Endothelial cell of umbilical vein (primary cell): ENCODE measurements at regions not wholly inside any gene's neighbourhood (a gene's known extent, or its start where the extent isn't known, plus 50 kb on each side); places are given as distances from the start of the nearest gene placed in this dataset.

Experiments
- BruUV-seq: library from RNA; stranded (reverse); fragments of 400-500 nt; replicated peaks from 2 replicates; lab custom pipeline; 2021; lab: Mats Ljungman, UMichigan
- CTCF ChIA-PET: fragments of 300-600, 350-600 bp; sonication (Branson Sonifier 250); formaldehyde crosslinking; loops from one replicate; lab custom pipeline; 2021; ENCODE audit warnings: antibody characterized with exemption, inconsistent platforms; lab: Charles Lee
- POLR2A ChIA-PET: fragments of 300-600, 350-600 bp; sonication (Branson Sonifier 250); formaldehyde crosslinking; loops from one replicate; lab custom pipeline; 2021; ENCODE audit warnings: antibody characterized with exemption, inconsistent platforms; lab: Charles Lee
- DNase-seq: peaks from one replicate; pipeline ENCODE4 v3.0.0-alpha.2; 2011; ENCODE audit warnings: low read depth, low spot score
- FAIRE-seq: peaks from 2 replicates; lab custom pipeline; 2011; peaks lifted over from hg19 to GRCh38; lab: Jason Lieb, UNC
- H2AFZ ChIP-seq: 2 replicates; pipeline ENCODE4 v1.6.0; 2012; ENCODE audit warnings: low read depth, low read length, control low read depth, inconsistent platforms
- H3K27ac ChIP-seq: 2 replicates; pipeline ENCODE4 v1.5.1; 2011; ENCODE audit warnings: low read depth, mild to moderate bottlenecking, control low read depth, low read length, moderate library complexity; ENCODE audit not compliant: insufficient read depth
- H3K27me3 ChIP-seq, 2 experiments: 2 replicates each; pipeline versions ENCODE4 v1.6.0 to v1.6.1; 2011; ENCODE audit warnings: low read length in 2 of 2, mixed read lengths in 1 of 2; ENCODE audit not compliant: control insufficient read depth in 2 of 2, insufficient read depth in 2 of 2
- H3K36me3 ChIP-seq, 2 experiments: 2 replicates in 1 of 2; 3 replicates in 1 of 2; pipeline ENCODE4 v1.5.1; 2011; ENCODE audit warnings: low read length in 2 of 2, mild to moderate bottlenecking in 1 of 2, moderate library complexity in 1 of 2; ENCODE audit not compliant: control insufficient read depth in 2 of 2, insufficient read depth in 2 of 2; ENCODE audit errors: extremely low read depth in 1 of 2
- H3K4me1 ChIP-seq: 3 replicates; pipeline ENCODE4 v1.5.1; 2011; ENCODE audit warnings: mild to moderate bottlenecking, low read length; ENCODE audit not compliant: control insufficient read depth, insufficient read depth; ENCODE audit errors: extremely low read depth
- H3K4me2 ChIP-seq: 2 replicates; pipeline ENCODE4 v1.6.1; 2011; ENCODE audit warnings: low read length, control low read depth, mixed read lengths; ENCODE audit not compliant: insufficient read depth
- H3K4me3 ChIP-seq, 3 experiments: fragments of 200-600 bp in 1 of 3; sonication (generic), shearing (Covaris generic) in 1 of 3; replicated peaks in 1 of 3; 2 replicates each; pipeline ENCODE4 v1.5.1; 2011 to 2016; ENCODE audit warnings: control low read depth in 3 of 3, low read length in 3 of 3, mild to moderate bottlenecking in 2 of 3, inconsistent platforms in 1 of 3, low read depth in 1 of 3, moderate library complexity in 1 of 3; ENCODE audit not compliant: insufficient read depth in 1 of 3
- H3K79me2 ChIP-seq: 2 replicates; pipeline ENCODE4 v1.6.0; 2012; ENCODE audit warnings: low read length, inconsistent platforms; ENCODE audit not compliant: control insufficient read depth, insufficient read depth
- H3K9ac ChIP-seq: replicated peaks from 2 replicates; pipeline ENCODE3; 2011; ENCODE audit warnings: low read length, control low read depth; ENCODE audit not compliant: insufficient read depth; ENCODE audit errors: extremely low read depth
- H3K9me1 ChIP-seq: replicated peaks from 3 replicates; pipeline ENCODE4 v1.6.0; 2011; ENCODE audit warnings: mild to moderate bottlenecking, low read length; ENCODE audit not compliant: control insufficient read depth, insufficient read depth; ENCODE audit errors: extremely low read depth
- H3K9me3 ChIP-seq: replicated peaks from 2 replicates; pipeline ENCODE4 v1.5.1; 2012; ENCODE audit warnings: low read length, inconsistent platforms; ENCODE audit not compliant: control insufficient read depth, insufficient read depth
- H4K20me1 ChIP-seq: replicated peaks from 2 replicates; pipeline ENCODE3; 2011; ENCODE audit warnings: mild to moderate bottlenecking, low read length; ENCODE audit not compliant: control insufficient read depth, insufficient read depth; ENCODE audit errors: extremely low read depth
- EZH2 ChIP-seq: IDR thresholded peaks from 2 replicates; pipeline ENCODE4 v1.6.1; 2012; ENCODE audit warnings: borderline replicate concordance, low read depth, mild to moderate bottlenecking, moderate library complexity, low read length, inconsistent platforms; ENCODE audit not compliant: severe bottlenecking
- FOS ChIP-seq: IDR thresholded peaks from 2 replicates; pipeline ENCODE4 v1.6.1; 2011; ENCODE audit warnings: mild to moderate bottlenecking, low read length, moderate library complexity, borderline replicate concordance; ENCODE audit not compliant: insufficient read depth
- GATA2 ChIP-seq: IDR thresholded peaks from 2 replicates; pipeline ENCODE4 v1.7.0; 2011; ENCODE audit warnings: low read depth, mild to moderate bottlenecking, moderate library complexity, mixed read lengths, low read length; ENCODE audit not compliant: insufficient read length, insufficient read depth
- JUN ChIP-seq: IDR thresholded peaks from 2 replicates; pipeline ENCODE4 v1.6.1; 2011; ENCODE audit warnings: borderline replicate concordance, low read depth; ENCODE audit not compliant: insufficient read length, insufficient read depth
- MYC ChIP-seq: IDR thresholded peaks from one replicate; pipeline ENCODE4 v1.6.1; 2011; ENCODE audit warnings: mild to moderate bottlenecking, low read depth, low read length
- POLR2A ChIP-seq: IDR thresholded peaks from 2 replicates; pipeline ENCODE4 v1.6.1; 2012; ENCODE audit warnings: low read depth, mild to moderate bottlenecking, control low read depth, low read length
- POLR2AphosphoS5 ChIP-seq: IDR thresholded peaks from 2 replicates; pipeline ENCODE4 v1.6.1; 2012; ENCODE audit warnings: low read depth, mild to moderate bottlenecking, control low read depth, low read length, moderate library complexity; ENCODE audit not compliant: insufficient read depth
- dilution Hi-C: fragments of 300-500 bp; cut with MboI; formaldehyde crosslinking; loops from one replicate; pipeline ENCODE4 v1.15.0; 2019; ENCODE audit warnings: low sequenced_read_pairs; ENCODE audit not compliant: extremely low pct_ligation_motif_present
- intact Hi-C: fragments of 100-400 bp; cut with micrococcal nuclease; formaldehyde crosslinking; loops from one replicate; pipeline ENCODE4 v1.10.0; 2022
- TF ChIP-seq, protein P1 (sequence below): IDR thresholded peaks from 2 replicates; pipeline ENCODE4 v1.6.1; 2011; ENCODE audit not compliant: insufficient read depth, insufficient read length
- TF ChIP-seq, protein P2 (sequence below), 2 donors: IDR thresholded peaks; 1 replicate in 1 of 2; 2 replicates in 1 of 2; pipeline ENCODE4 v1.5.1; 2011; ENCODE audit warnings: low read length in 2 of 2, mild to moderate bottlenecking in 2 of 2, moderate library complexity in 2 of 2, control low read depth in 1 of 2, inconsistent platforms in 1 of 2, low read depth in 1 of 2; ENCODE audit not compliant: insufficient read depth in 1 of 2; ENCODE audit errors: extremely low read depth in 1 of 2

DNA sequence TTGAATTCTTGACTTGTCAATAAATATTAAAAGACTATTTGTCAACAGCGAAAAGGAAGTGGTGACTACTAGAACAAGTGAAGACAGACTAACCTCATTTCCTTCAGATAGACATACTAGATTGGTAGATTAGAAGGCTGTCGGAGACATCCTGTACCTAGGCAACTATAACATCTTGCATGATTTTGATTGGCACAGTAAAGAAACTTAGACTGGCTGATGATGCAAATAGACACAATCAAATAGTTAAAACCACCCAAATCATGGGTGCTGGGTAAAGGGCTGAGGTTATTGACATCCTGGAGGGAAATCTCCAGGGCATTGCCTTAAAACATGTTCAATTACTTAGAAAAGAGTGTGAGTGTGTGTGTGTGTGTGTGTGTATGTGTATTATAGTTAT, 85.9 kb upstream of the EDEM3 start:
- no TSS peak for BruUV-seq
- dilution Hi-C loops: no loop called here
- no peak overlapping the region for H3K4me3 ChIP-seq

DNA sequence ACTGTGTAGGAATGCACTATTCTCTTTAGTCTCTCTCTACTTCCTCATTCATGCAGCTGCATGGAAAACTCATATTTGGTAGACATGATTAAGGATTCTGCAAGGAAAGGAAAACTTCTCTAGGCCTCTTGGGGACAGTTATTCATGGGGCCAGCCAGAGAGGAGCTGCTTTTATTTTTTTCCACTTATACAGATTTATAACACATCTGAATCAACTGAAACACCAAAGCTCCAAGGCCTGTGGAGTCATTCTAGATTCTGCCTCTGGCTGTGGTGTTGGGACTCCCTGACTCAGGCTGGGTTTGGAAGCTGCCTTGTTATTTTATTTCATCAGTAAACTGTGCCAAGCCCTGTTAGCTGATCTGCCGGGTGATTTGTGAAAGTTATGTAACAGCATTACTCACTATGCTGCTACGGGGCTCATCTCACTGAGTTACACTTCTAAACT, 83.9 kb upstream of the EDEM3 start:
- no peak for TF ChIP-seq FOS
- no peak for TF ChIP-seq JUN
- TF ChIP-seq GATA2: no peak
- no peak for TF ChIP-seq MYC
- TF ChIP-seq EZH2: no peak
- TF ChIP-seq, protein P1, sequence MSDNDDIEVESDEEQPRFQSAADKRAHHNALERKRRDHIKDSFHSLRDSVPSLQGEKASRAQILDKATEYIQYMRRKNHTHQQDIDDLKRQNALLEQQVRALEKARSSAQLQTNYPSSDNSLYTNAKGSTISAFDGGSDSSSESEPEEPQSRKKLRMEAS: no peak
- TF ChIP-seq, protein P2, sequence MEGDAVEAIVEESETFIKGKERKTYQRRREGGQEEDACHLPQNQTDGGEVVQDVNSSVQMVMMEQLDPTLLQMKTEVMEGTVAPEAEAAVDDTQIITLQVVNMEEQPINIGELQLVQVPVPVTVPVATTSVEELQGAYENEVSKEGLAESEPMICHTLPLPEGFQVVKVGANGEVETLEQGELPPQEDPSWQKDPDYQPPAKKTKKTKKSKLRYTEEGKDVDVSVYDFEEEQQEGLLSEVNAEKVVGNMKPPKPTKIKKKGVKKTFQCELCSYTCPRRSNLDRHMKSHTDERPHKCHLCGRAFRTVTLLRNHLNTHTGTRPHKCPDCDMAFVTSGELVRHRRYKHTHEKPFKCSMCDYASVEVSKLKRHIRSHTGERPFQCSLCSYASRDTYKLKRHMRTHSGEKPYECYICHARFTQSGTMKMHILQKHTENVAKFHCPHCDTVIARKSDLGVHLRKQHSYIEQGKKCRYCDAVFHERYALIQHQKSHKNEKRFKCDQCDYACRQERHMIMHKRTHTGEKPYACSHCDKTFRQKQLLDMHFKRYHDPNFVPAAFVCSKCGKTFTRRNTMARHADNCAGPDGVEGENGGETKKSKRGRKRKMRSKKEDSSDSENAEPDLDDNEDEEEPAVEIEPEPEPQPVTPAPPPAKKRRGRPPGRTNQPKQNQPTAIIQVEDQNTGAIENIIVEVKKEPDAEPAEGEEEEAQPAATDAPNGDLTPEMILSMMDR (IDR thresholded peaks at IDR 0.05; ENCODE audit: extremely low read depth in 1 of 2, insufficient read depth in 1 of 2, low read depth in 1 of 2, low read length in 2 of 2): no peak
- no peak for TF ChIP-seq POLR2AphosphoS5
- no peak for TF ChIP-seq POLR2A
- H3K4me1 ChIP-seq: no peaks in the 10 kb centered on the region
- dilution Hi-C loops: no loop called here
- no peaks in the 10 kb centered on the region for H3K9me1 ChIP-seq
- no peaks in the 10 kb centered on the region for H3K79me2 ChIP-seq
- no peak overlapping the region for H2AFZ ChIP-seq
- no peak for DNase-seq
- no peak overlapping the region for H3K4me2 ChIP-seq
- intact Hi-C loops: no loop called here
- ChIA-PET POLR2A (no interaction called here), CTCF (no interaction called here)
- no peaks in the 10 kb centered on the region for H4K20me1 ChIP-seq
- FAIRE-seq: no peak
- H3K27me3 ChIP-seq: no peaks in the 10 kb centered on the region
- no peak overlapping the region for H3K4me3 ChIP-seq
- H3K27ac ChIP-seq: no peak overlapping the region
- no peaks in the 10 kb centered on the region for H3K36me3 ChIP-seq
- H3K9ac ChIP-seq: no peak overlapping the region
- BruUV-seq: no TSS peak
- H3K9me3 ChIP-seq: no peaks in the 10 kb centered on the region

More for the DNA sequence above, 85.9 kb upstream of the EDEM3 start:
- no peak overlapping the region for H3K27ac ChIP-seq
- intact Hi-C loops: no loop called here
- no peak overlapping the region for H2AFZ ChIP-seq
- no peaks in the 10 kb centered on the region for H3K9me1 ChIP-seq
- CTCF ChIA-PET: interaction anchor here (1.0 kb wide), 1 partner anchor 16 kb away, joined by 3 read pairs; no protein-coding TSS in a partner anchor
- H3K4me2 ChIP-seq: no peak overlapping the region
- H4K20me1 ChIP-seq: no peaks in the 10 kb centered on the region
- POLR2A ChIA-PET: interaction anchor here (0.6 kb wide), 1 partner anchor 34 kb away, joined by 5 read pairs; no protein-coding TSS in a partner anchor
- H3K36me3 ChIP-seq: no peaks in the 10 kb centered on the region
- H3K9me3 ChIP-seq: no peaks in the 10 kb centered on the region
- no peaks in the 10 kb centered on the region for H3K27me3 ChIP-seq
- no peak for TF ChIP-seq GATA2
- TF ChIP-seq MYC: no peak
- TF ChIP-seq, protein P2 (IDR thresholded peaks at IDR 0.05; ENCODE audit: extremely low read depth in 1 of 2, insufficient read depth in 1 of 2, low read depth in 1 of 2, low read length in 2 of 2): no peak
- H3K79me2 ChIP-seq: no peaks in the 10 kb centered on the region
- DNase-seq (no peak), FAIRE-seq (no peak)
- no peaks in the 10 kb centered on the region for H3K4me1 ChIP-seq
- no peak overlapping the region for H3K9ac ChIP-seq
